ENCODE measurements at regions not wholly inside any gene's neighbourhood (a gene's known extent, or its start where the extent isn't known, plus 50 kb on each side); places are given as distances from the start of the nearest gene placed in this dataset.

- TF ChIP-seq, protein P1, sequence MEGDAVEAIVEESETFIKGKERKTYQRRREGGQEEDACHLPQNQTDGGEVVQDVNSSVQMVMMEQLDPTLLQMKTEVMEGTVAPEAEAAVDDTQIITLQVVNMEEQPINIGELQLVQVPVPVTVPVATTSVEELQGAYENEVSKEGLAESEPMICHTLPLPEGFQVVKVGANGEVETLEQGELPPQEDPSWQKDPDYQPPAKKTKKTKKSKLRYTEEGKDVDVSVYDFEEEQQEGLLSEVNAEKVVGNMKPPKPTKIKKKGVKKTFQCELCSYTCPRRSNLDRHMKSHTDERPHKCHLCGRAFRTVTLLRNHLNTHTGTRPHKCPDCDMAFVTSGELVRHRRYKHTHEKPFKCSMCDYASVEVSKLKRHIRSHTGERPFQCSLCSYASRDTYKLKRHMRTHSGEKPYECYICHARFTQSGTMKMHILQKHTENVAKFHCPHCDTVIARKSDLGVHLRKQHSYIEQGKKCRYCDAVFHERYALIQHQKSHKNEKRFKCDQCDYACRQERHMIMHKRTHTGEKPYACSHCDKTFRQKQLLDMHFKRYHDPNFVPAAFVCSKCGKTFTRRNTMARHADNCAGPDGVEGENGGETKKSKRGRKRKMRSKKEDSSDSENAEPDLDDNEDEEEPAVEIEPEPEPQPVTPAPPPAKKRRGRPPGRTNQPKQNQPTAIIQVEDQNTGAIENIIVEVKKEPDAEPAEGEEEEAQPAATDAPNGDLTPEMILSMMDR (conservative IDR thresholded peaks at IDR 0.05) = no peak
- H3K27ac Mint-ChIP-seq (ENCODE audit: unreplicated experiment) = no peak overlapping the region
- no peaks in the 10 kb centered on the region for H3K36me3 Mint-ChIP-seq (ENCODE audit: low read depth)
- no peak for DNase-seq (ENCODE audit: low read depth, low spot score)
- H3K4me1 Mint-ChIP-seq = peaks cover 11% of the 10 kb centered on the region
- H3K27me3 Mint-ChIP-seq (ENCODE audit: low read depth) = peaks cover 6% of the 10 kb centered on the region
- H3K9me3 Mint-ChIP-seq = no peaks in the 10 kb centered on the region
- H3K4me3 Mint-ChIP-seq = no peak overlapping the region
Observed at GRCh38 chr16:54454616-54455015, 168.0 kb upstream of the IRX3 start.

- DNase-seq (ENCODE audit: low read depth, low spot score) = no peak
- H3K4me3 Mint-ChIP-seq = no peak overlapping the region
- TF ChIP-seq, protein P1 (conservative IDR thresholded peaks at IDR 0.05) = no peak
- peaks cover 11% of the 10 kb centered on the region for H3K4me1 Mint-ChIP-seq
- no peaks in the 10 kb centered on the region for H3K36me3 Mint-ChIP-seq (ENCODE audit: low read depth)
- peak overlapping the region; percentile 28 for H3K27ac Mint-ChIP-seq (ENCODE audit: unreplicated experiment)
- H3K27me3 Mint-ChIP-seq (ENCODE audit: low read depth) = peaks cover 6% of the 10 kb centered on the region
- no peaks in the 10 kb centered on the region for H3K9me3 Mint-ChIP-seq
Observed at GRCh38 chr16:54453871-54454270, 167.3 kb upstream of the IRX3 start.

DNA sequence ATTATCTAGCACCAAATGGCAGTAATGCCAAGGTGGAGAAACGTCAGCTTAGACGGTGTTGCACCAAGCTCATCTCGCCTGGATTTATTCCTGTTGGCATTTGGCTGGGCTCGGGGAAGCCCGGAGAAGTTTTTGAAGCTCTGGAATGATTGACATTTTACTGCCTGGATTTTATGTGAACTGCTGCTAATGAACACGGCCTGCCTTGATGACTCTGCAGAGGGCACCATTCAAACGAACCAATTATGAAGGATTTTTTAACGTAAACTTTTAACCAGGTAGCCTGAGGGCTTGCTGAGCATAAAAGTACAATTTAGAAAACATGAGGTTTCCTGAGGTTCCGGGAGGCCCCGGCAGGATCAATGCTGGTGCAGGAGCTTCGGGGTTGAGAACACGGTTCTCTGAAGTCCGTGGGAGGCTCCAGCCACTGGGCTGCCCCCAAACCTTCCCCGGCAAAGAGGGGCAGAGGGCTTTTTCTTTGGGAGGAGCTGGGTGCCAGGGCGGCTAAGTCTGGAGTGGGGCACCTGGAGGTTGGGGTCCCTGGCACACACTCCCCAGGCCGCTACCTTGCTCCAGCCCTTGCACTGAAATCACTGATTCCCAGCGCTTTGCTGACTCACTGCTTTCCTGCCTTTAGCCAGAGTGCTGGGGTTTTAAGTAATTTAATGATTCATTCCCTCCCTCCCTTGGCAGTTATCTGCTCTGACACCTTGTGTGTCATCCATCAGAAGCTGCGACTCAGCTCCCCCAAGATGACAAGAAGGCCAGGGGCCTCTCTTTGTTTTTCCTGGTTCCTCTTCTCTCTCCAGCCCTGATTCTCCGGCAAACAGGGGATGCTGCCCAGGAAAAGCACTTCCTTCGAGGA lies 161.2 kb upstream of the IRX3 start:
- Mint-ChIP-seq H3K4me3 (no peak overlapping the region), H3K27ac (ENCODE audit: unreplicated experiment) (no peak overlapping the region), H3K27me3 (ENCODE audit: low read depth) (no peaks in the 10 kb centered on the region), H3K4me1 (peaks cover 18% of the 10 kb centered on the region), H3K36me3 (ENCODE audit: low read depth) (no peaks in the 10 kb centered on the region), H3K9me3 (no peaks in the 10 kb centered on the region)
- TF ChIP-seq, protein P1 (conservative IDR thresholded peaks at IDR 0.05) = no peak
- DNase-seq (ENCODE audit: low read depth, low spot score) = no peak

DNA sequence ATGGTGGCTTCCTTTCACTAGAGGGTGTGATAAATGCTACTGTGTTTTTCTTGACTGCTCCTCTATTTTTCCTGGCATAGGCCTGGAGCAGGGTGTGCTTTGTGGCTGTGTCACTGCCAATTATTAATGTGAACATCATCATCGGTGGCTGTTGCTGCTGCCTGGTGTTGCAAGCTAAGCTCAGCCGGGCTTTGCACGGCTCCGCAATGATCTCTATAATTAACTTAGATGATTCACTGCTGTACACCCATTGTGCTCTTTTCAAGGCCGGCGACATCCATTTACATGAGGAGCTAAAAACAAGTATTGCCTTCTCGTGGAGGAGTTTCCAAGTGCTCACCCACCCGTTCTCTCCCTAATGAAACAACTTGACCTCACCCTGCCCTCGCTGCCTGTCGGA lies 160.1 kb upstream of the IRX3 start:
- TF ChIP-seq, protein P1 (conservative IDR thresholded peaks at IDR 0.05) = no peak
- no peak overlapping the region for H3K27ac Mint-ChIP-seq (ENCODE audit: unreplicated experiment)
- H3K27me3 Mint-ChIP-seq (ENCODE audit: low read depth) = no peaks in the 10 kb centered on the region
- no peaks in the 10 kb centered on the region for H3K9me3 Mint-ChIP-seq
- no peak overlapping the region for H3K4me3 Mint-ChIP-seq
- DNase-seq (ENCODE audit: low read depth, low spot score) = no peak
- no peaks in the 10 kb centered on the region for H3K36me3 Mint-ChIP-seq (ENCODE audit: low read depth)
- peaks cover 18% of the 10 kb centered on the region for H3K4me1 Mint-ChIP-seq

DNA sequence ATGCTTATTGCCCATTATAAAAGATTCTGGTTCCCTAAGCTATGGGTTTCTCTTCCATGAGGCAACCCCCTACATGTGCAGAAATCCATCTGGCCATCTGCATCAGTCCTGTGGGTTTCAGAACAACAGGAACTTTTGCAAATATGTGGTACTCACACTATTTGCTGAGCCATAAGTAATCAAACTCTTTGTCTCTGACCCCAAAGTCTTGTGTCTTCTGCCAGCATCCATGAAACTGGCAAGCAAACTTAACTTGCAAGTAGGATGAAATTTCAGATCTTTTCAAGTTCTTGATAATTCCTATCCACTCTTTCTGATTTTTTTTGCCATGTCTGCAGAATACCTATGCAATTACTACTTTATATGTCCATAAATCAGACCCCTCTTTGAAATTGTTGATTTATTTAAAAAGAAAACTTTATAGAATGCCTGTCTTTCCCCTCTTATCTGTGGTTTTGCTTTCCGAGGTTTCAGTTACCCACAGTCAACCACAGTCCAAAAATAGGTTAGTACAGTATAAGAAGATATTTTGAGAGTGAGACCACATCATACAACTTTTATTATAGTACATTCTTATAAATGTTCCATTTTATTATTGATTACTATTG lies 158.4 kb upstream of the IRX3 start:
- Mint-ChIP-seq H3K27me3 (ENCODE audit: low read depth) (no peaks in the 10 kb centered on the region), H3K4me1 (peaks cover 18% of the 10 kb centered on the region), H3K4me3 (no peak overlapping the region), H3K36me3 (ENCODE audit: low read depth) (no peaks in the 10 kb centered on the region), H3K27ac (ENCODE audit: unreplicated experiment) (no peak overlapping the region), H3K9me3 (no peaks in the 10 kb centered on the region)
- no peak for DNase-seq (ENCODE audit: low read depth, low spot score)
- TF ChIP-seq, protein P1 (conservative IDR thresholded peaks at IDR 0.05) = no peak

Data from neural crest cell (in vitro differentiated cells).